IMR-90 (cell line): ENCODE measurements at regions not wholly inside any gene's neighbourhood (a gene's known extent, or its start where the extent isn't known, plus 50 kb on each side); places are given as distances from the start of the nearest gene placed in this dataset.

Source experiments
- ATAC-seq: fragments of 200-7000 bp; cut with Tn5 transposase; 2 replicates; pipeline ENCODE4 v1.9.1; 2020; ENCODE audit warnings: low read depth, mild to moderate bottlenecking, moderate library complexity
- BruUV-seq: library from RNA; stranded (reverse); fragments of 400-500 nt; replicated peaks from 2 replicates; lab custom pipeline; 2021; lab: Mats Ljungman, UMichigan
- CTCF ChIA-PET: fragments of 300-600 bp; formaldehyde crosslinking; extraction: SDS; loops from one replicate; lab custom pipeline; 2021; ENCODE audit warnings: antibody characterized with exemption; lab: Yijun Ruan, JAX
- POLR2A ChIA-PET: fragments of 300-600 bp; sonication (Branson Sonifier 250); formaldehyde crosslinking; loops from one replicate; lab custom pipeline; 2022; ENCODE audit warnings: antibody characterized with exemption; ENCODE audit not compliant: unreplicated experiment; lab: Charles Lee
- DNase-seq: peaks from one replicate; pipeline ENCODE4 v3.0.0; 2013
- H2AFZ ChIP-seq: replicated peaks from 2 replicates; pipeline ENCODE3; 2013; ENCODE audit warnings: low read length, mild to moderate bottlenecking; ENCODE audit not compliant: poor library complexity
- H2AK5ac ChIP-seq: 2 replicates; pipeline ENCODE4 v1.6.1; 2013; ENCODE audit warnings: low read depth, low read length, inconsistent platforms
- H2AK9ac ChIP-seq: replicated peaks from 2 replicates; pipeline ENCODE3; 2013; ENCODE audit warnings: mild to moderate bottlenecking, low read depth, low read length, moderate library complexity; ENCODE audit not compliant: poor library complexity
- H2BK120ac ChIP-seq: 2 replicates; pipeline ENCODE4 v1.6.1; 2013; ENCODE audit warnings: low read depth, low read length, inconsistent platforms
- H2BK15ac ChIP-seq: 3 replicates; pipeline ENCODE4 v1.6.1; 2013; ENCODE audit warnings: low read depth, low read length, inconsistent platforms
- H2BK20ac ChIP-seq: 2 replicates; pipeline ENCODE4 v1.6.1; 2013; ENCODE audit warnings: low read depth, mild to moderate bottlenecking, inconsistent platforms, low read length, moderate library complexity
- H2BK5ac ChIP-seq: 2 replicates; pipeline ENCODE4 v1.6.1; 2013; ENCODE audit warnings: mild to moderate bottlenecking, low read depth, low read length, inconsistent platforms; ENCODE audit not compliant: poor library complexity, severe bottlenecking
- H3K14ac ChIP-seq: replicated peaks from 2 replicates; pipeline ENCODE4 v1.6.1; 2013; ENCODE audit warnings: low read depth, low read length, inconsistent platforms
- H3K18ac ChIP-seq: 2 replicates; pipeline ENCODE4 v1.6.1; 2013; ENCODE audit warnings: low read depth, low read length, control low read depth
- H3K23ac ChIP-seq: 2 replicates; pipeline ENCODE4 v1.6.1; 2013; ENCODE audit warnings: low read depth, low read length, inconsistent platforms
- H3K27ac ChIP-seq: 2 replicates; pipeline ENCODE4 v1.5.1; 2013; ENCODE audit warnings: mild to moderate bottlenecking, control low read depth, low read length; ENCODE audit not compliant: insufficient read depth
- H3K27me3 ChIP-seq: 2 replicates; pipeline ENCODE4 v1.6.1; 2013; ENCODE audit warnings: low read length; ENCODE audit not compliant: control insufficient read depth, insufficient read depth
- H3K36me3 ChIP-seq: 2 replicates; pipeline ENCODE4 v1.6.1; 2013; ENCODE audit warnings: low read length, mixed read lengths; ENCODE audit not compliant: control insufficient read depth, insufficient read depth
- H3K4ac ChIP-seq: 2 replicates; pipeline ENCODE4 v1.6.1; 2013; ENCODE audit warnings: low read depth, low read length, inconsistent platforms
- H3K4me1 ChIP-seq: 2 replicates; pipeline ENCODE4 v1.6.1; 2013; ENCODE audit warnings: low read length, mixed read lengths; ENCODE audit not compliant: control insufficient read depth, insufficient read depth
- H3K4me2 ChIP-seq: 2 replicates; pipeline ENCODE4 v1.6.1; 2013; ENCODE audit warnings: low read depth, mild to moderate bottlenecking, control low read depth, low read length, moderate library complexity
- H3K4me3 ChIP-seq: 2 replicates; pipeline ENCODE4 v1.5.1; 2013; ENCODE audit warnings: low read depth, mild to moderate bottlenecking, control low read depth, low read length, moderate library complexity; ENCODE audit not compliant: insufficient read depth
- H3K56ac ChIP-seq: 2 replicates; pipeline ENCODE4 v1.6.1; 2013; ENCODE audit warnings: low read length, inconsistent platforms; ENCODE audit not compliant: insufficient read depth; ENCODE audit errors: extremely low read depth
- H3K79me1 ChIP-seq, 2 experiments: 2 replicates each; pipeline ENCODE4 v1.6.1; 2013; ENCODE audit warnings: low read length in 2 of 2, inconsistent platforms in 1 of 2, low read depth in 1 of 2
- H3K9ac ChIP-seq: 2 replicates; pipeline ENCODE4 v1.6.1; 2013; ENCODE audit warnings: low read depth, low read length, control low read depth
- H3K9me1 ChIP-seq: 2 replicates; pipeline ENCODE4 v1.6.1; 2013; ENCODE audit warnings: low read length, inconsistent platforms; ENCODE audit not compliant: insufficient read depth
- H3K9me3 ChIP-seq: 2 replicates; pipeline ENCODE4 v1.6.1; 2013; ENCODE audit warnings: low read length; ENCODE audit not compliant: control insufficient read depth, insufficient read depth
- H4K20me1 ChIP-seq: 2 replicates; pipeline ENCODE4 v1.6.1; 2013; ENCODE audit warnings: low read length, inconsistent platforms; ENCODE audit not compliant: insufficient read depth
- H4K5ac ChIP-seq: 2 replicates; pipeline ENCODE4 v1.6.1; 2013; ENCODE audit warnings: mild to moderate bottlenecking, low read depth, low read length, control low read depth
- H4K8ac ChIP-seq, 2 experiments: 2 replicates each; pipeline ENCODE4 v1.6.1; 2013; ENCODE audit warnings: low read depth in 2 of 2, low read length in 2 of 2, control low read depth in 1 of 2, inconsistent platforms in 1 of 2
- H4K91ac ChIP-seq: 2 replicates; pipeline ENCODE4 v1.6.1; 2013; ENCODE audit warnings: low read depth, low read length, inconsistent platforms; ENCODE audit not compliant: insufficient read depth
- CHD1 ChIP-seq: IDR thresholded peaks from 2 replicates; pipeline ENCODE4 v1.6.1; 2012; ENCODE audit warnings: low read depth, low read length, improper control_type of control experiment
- NFE2L2 ChIP-seq: fragments of 150-350 bp; IDR thresholded peaks from 2 replicates; pipeline ENCODE4 v1.6.1; 2016; ENCODE audit warnings: low read depth, mild to moderate bottlenecking, low read length
- RCOR1 ChIP-seq: IDR thresholded peaks from 2 replicates; pipeline ENCODE4 v1.6.1; 2012; ENCODE audit warnings: mild to moderate bottlenecking, low read length, improper control_type of control experiment; ENCODE audit not compliant: insufficient replicate concordance
- RFX5 ChIP-seq: IDR thresholded peaks from 2 replicates; pipeline ENCODE4 v1.8.0; 2012; ENCODE audit warnings: low read depth, mild to moderate bottlenecking, low read length, moderate library complexity
- WGBS, 2 experiments: methylation state at CpG; one replicate each; pipeline versions ENCODE4 v1.1.5 to v1.1.7; 2013; ENCODE audit warnings: missing lambda C conversion rate in 2 of 2; ENCODE audit not compliant: insufficient read length in 1 of 2; ENCODE audit errors: extremely low coverage in 2 of 2; 5-methylcytosine and 5-hydroxymethylcytosine counted together
- dilution Hi-C: fragments of 300-500 bp; cut with HindIII; formaldehyde crosslinking; loops from one replicate; pipeline ENCODE4 v1.14.3; 2018; ENCODE audit warnings: low sequenced_read_pairs; ENCODE audit not compliant: unreplicated experiment
- in situ Hi-C: fragments of 300-500 bp; cut with MboI; formaldehyde crosslinking; loops from 3 replicates; pipeline ENCODE4 v1.14.3; 2019; ENCODE audit warnings: low sequenced_read_pairs, inconsistent platforms, mixed read lengths
- intact Hi-C: fragments of 100-400 bp; cut with micrococcal nuclease; formaldehyde crosslinking; loops from 2 replicates; pipeline ENCODE4 v1.10.0; 2022

- Histone ChIP-seq H2BK20ac (no peak overlapping the region), H4K8ac (no peak overlapping the region), H3K36me3 (no peaks in the 10 kb centered on the region), H3K9me3 (peaks cover 3% of the 10 kb centered on the region; the same call in 1 of the 2 replicates), H2AFZ (no peak overlapping the region), H3K4ac (no peak overlapping the region), H2AK5ac (no peak overlapping the region), H3K4me2 (no peak overlapping the region), H3K18ac (no peak overlapping the region), H3K27me3 (no peaks in the 10 kb centered on the region), H2BK15ac (no peak overlapping the region), H3K9me1 (no peaks in the 10 kb centered on the region), H2BK120ac (no peak overlapping the region), H2AK9ac (no peak overlapping the region), H3K9ac (no peak overlapping the region), H3K56ac (no peak overlapping the region), H3K27ac (no peak overlapping the region), H3K14ac (no peak overlapping the region), H3K79me1 (no peaks in the 10 kb centered on the region), H4K5ac (no peak overlapping the region), H3K4me3 (no peak overlapping the region), H4K91ac (no peak overlapping the region), H2BK5ac (no peak overlapping the region), H4K20me1 (no peaks in the 10 kb centered on the region), H3K23ac (no peak overlapping the region), H3K4me1 (no peaks in the 10 kb centered on the region)
- intact Hi-C loops, result no loop called here
- CTCF ChIA-PET, result no interaction called here
- in situ Hi-C loops, result no loop called here
- no peak for TF ChIP-seq CHD1
- TF ChIP-seq RFX5, result no peak
- no peak for TF ChIP-seq NFE2L2
- TF ChIP-seq RCOR1, result no peak
- no TSS peak for BruUV-seq
- POLR2A ChIA-PET, result no interaction called here
- no CpG with 5 or more reads among the region's 1 CpG for WGBS, 2 experiments
- DNase-seq, result no peak
- ATAC-seq, result no peak
- dilution Hi-C loops, result no loop called here
Measured at GRCh38 chr6:117849087-117849486, 58.0 kb upstream of the SLC35F1 start.
